Gastroesophageal sphincter (tissue), 3 donors: ENCODE measurements at regions not wholly inside any gene's neighbourhood (a gene's known extent, or its start where the extent isn't known, plus 50 kb on each side); places are given as distances from the start of the nearest gene placed in this dataset.

Experiments used
- EP300 ChIP-seq: sonication (generic); formaldehyde crosslinking; IDR thresholded peaks from one replicate; pipeline ENCODE4 v1.6.1; 2017; ENCODE audit warnings: antibody characterized with exemption, mild to moderate bottlenecking
- POLR2A ChIP-seq, 2 donors: fragments of 450-650 bp; IDR thresholded peaks; one replicate each; pipeline ENCODE4 v1.6.1; 2017; ENCODE audit warnings: antibody characterized with exemption in 2 of 2, mild to moderate bottlenecking in 2 of 2, moderate library complexity in 1 of 2
- POLR2AphosphoS5 ChIP-seq: sonication (generic); formaldehyde crosslinking; IDR thresholded peaks from one replicate; pipeline ENCODE4 v1.6.1; 2017; ENCODE audit warnings: antibody characterized with exemption
- TF ChIP-seq, protein P1 (sequence below), 4 experiments: fragments of 200-600 bp in 2 of 4; fragments of 450-650 bp in 2 of 4; sonication (generic) in 1 of 4; IDR thresholded peaks; one replicate each; pipeline ENCODE4 v1.5.1; 2017 to 2019; ENCODE audit warnings: antibody characterized with exemption in 4 of 4, mild to moderate bottlenecking in 2 of 4, moderate library complexity in 2 of 4

- TF ChIP-seq POLR2AphosphoS5, result no peak
- TF ChIP-seq, protein P1, sequence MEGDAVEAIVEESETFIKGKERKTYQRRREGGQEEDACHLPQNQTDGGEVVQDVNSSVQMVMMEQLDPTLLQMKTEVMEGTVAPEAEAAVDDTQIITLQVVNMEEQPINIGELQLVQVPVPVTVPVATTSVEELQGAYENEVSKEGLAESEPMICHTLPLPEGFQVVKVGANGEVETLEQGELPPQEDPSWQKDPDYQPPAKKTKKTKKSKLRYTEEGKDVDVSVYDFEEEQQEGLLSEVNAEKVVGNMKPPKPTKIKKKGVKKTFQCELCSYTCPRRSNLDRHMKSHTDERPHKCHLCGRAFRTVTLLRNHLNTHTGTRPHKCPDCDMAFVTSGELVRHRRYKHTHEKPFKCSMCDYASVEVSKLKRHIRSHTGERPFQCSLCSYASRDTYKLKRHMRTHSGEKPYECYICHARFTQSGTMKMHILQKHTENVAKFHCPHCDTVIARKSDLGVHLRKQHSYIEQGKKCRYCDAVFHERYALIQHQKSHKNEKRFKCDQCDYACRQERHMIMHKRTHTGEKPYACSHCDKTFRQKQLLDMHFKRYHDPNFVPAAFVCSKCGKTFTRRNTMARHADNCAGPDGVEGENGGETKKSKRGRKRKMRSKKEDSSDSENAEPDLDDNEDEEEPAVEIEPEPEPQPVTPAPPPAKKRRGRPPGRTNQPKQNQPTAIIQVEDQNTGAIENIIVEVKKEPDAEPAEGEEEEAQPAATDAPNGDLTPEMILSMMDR (IDR thresholded peaks at IDR 0.05), result no peak
- TF ChIP-seq POLR2A (IDR thresholded peaks at IDR 0.05), result no peak
- no peak for TF ChIP-seq EP300
Measured at GRCh38 chr22:47929646-47930185, 1167.3 kb downstream of the TBC1D22A start.
